BE2C (cell line): ENCODE measurements at regions not wholly inside any gene's neighbourhood (a gene's known extent, or its start where the extent isn't known, plus 50 kb on each side); places are given as distances from the start of the nearest gene placed in this dataset.

Experiments used
- DNase-seq: peaks from one replicate; pipeline ENCODE4 v3.0.0-alpha.2; 2020
- H3K27me3 ChIP-seq: fragments of 250-450 bp; sonication (Bioruptor Pico); 2 replicates; pipeline ENCODE4 v1.5.1; 2020; ENCODE audit warnings: mild to moderate bottlenecking
- H3K36me3 ChIP-seq: fragments of 250-450 bp; sonication (Bioruptor Pico); 2 replicates; pipeline ENCODE4 v1.5.1; 2020; ENCODE audit warnings: mild to moderate bottlenecking
- H3K4me1 ChIP-seq: fragments of 250-450 bp; sonication (Bioruptor Pico); 2 replicates; pipeline ENCODE4 v1.5.1; 2020
- H3K4me3 ChIP-seq: 2 replicates; pipeline ENCODE4 v1.5.1; 2011; ENCODE audit warnings: low read depth, low read length
- H3K9me3 ChIP-seq: fragments of 250-450 bp; sonication (Bioruptor Pico); 2 replicates; pipeline ENCODE4 v1.5.1; 2020
- CTCF ChIP-seq: IDR thresholded peaks from 2 replicates; pipeline ENCODE4 v1.5.1; 2012; ENCODE audit warnings: mild to moderate bottlenecking, low read depth, low read length

- Histone ChIP-seq H3K4me3 (no peak overlapping the region), H3K27me3 (no peaks in the 10 kb centered on the region), H3K4me1 (peaks cover 6% of the 10 kb centered on the region), H3K9me3 (no peaks in the 10 kb centered on the region), H3K36me3 (no peaks in the 10 kb centered on the region)
- no peak for DNase-seq
- no peak for TF ChIP-seq CTCF
Measured at GRCh38 chr11:115558635-115559034, 54.4 kb upstream of the CADM1 start.

- no peak for DNase-seq
- Histone ChIP-seq H3K9me3 (no peaks in the 10 kb centered on the region), H3K4me3 (no peak overlapping the region), H3K27me3 (no peaks in the 10 kb centered on the region), H3K36me3 (no peaks in the 10 kb centered on the region), H3K4me1 (peaks cover 6% of the 10 kb centered on the region)
- TF ChIP-seq CTCF = no peak
Measured at GRCh38 chr11:115557681-115558080, 53.5 kb upstream of the CADM1 start.

- Histone ChIP-seq H3K27me3 (no peaks in the 10 kb centered on the region), H3K9me3 (no peaks in the 10 kb centered on the region), H3K4me3 (no peak overlapping the region), H3K36me3 (no peaks in the 10 kb centered on the region), H3K4me1 (peaks cover 12% of the 10 kb centered on the region)
- no peak for DNase-seq
- TF ChIP-seq CTCF = no peak
Measured at GRCh38 chr11:115556984-115557383, 52.8 kb upstream of the CADM1 start.

- TF ChIP-seq CTCF = no peak
Measured at GRCh38 chr11:115555336-115556090, 51.3 kb upstream of the CADM1 start.

More at GRCh38 chr11:115555336-115556090, 51.3 kb upstream of the CADM1 start:
- H3K36me3 ChIP-seq = no peaks in the 10 kb centered on the region
- DNase-seq = no peak
- no peaks in the 10 kb centered on the region for H3K9me3 ChIP-seq
- no peak overlapping the region for H3K4me3 ChIP-seq
- H3K4me1 ChIP-seq = peaks cover 15% of the 10 kb centered on the region
- no peaks in the 10 kb centered on the region for H3K27me3 ChIP-seq
